ENCODE measurements at regions not wholly inside any gene's neighbourhood (a gene's known extent, or its start where the extent isn't known, plus 50 kb on each side); places are given as distances from the start of the nearest gene placed in this dataset.

- DNase-seq (ENCODE audit: extremely low read depth, low read depth, low spot score), result no peak
These were observed 640.0 kb upstream of the BOD1L1 start for GRCh38 chr4:14267373-14268060.

DNA sequence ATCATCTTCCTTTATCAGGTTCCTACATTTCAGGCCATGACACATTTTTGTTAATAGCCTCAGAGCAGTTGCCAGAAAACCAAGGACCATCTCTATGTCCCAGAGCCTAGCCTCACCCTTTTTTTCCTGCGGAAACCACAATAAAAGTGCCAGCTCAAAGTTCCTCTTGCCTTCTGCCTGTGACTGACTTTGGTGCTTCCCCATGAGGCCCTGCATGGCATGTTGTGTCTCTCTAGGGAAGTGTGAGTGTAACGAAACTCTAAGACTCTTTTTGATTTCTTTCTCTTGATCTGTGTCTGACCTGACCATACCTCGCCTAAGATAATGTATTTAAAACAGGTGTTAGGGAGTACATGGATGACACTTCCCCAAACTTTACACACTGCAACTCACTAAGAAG lies 642.3 kb upstream of the BOD1L1 start:
- DNase-seq (ENCODE audit: extremely low read depth, low read depth, low spot score), result no peak

DNA sequence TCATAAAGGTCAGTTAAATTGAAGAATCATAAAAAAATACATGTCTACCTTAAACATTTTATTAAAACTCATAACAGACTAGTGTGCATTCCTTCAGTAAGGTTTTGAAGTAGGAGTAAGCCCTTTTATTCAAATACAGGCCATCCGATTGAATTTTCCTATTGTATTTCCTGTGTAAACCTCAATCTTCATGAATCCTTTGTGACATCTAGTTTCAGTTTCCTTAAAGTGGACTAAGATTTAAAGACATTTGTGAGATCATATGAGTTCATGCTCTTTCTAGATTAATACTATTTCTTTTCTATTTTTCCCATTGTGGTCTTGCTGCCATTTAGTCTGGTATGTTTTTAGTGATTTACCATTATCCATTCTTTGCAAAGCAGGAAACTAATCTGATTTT lies 644.7 kb upstream of the BOD1L1 start:
- no peak for DNase-seq (ENCODE audit: extremely low read depth, low read depth, low spot score)

GRCh38 chr4:14277505-14277904 lies 650.0 kb upstream of the BOD1L1 start:
- DNase-seq (ENCODE audit: extremely low read depth, low read depth, low spot score), result no peak

DNA sequence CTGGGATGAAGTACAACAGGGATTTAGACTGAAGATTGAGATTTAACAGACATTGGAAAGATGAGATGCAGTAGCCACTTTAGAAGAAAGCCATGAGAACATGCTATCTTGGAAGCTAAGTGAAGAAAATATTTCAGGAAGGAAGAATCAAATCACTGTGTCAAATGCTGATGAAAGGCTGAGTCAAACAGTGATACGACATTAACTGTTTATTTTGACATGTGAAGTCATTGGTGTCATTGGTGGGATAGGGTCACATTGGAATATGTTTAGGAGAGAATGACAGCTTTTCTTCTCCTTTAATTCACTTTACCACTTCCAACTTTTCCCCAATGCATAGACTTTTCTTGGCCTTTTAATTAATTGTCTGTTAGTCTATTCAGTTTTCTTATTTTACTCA lies 653.0 kb upstream of the BOD1L1 start:
- DNase-seq (ENCODE audit: extremely low read depth, low read depth, low spot score), result no peak

DNA sequence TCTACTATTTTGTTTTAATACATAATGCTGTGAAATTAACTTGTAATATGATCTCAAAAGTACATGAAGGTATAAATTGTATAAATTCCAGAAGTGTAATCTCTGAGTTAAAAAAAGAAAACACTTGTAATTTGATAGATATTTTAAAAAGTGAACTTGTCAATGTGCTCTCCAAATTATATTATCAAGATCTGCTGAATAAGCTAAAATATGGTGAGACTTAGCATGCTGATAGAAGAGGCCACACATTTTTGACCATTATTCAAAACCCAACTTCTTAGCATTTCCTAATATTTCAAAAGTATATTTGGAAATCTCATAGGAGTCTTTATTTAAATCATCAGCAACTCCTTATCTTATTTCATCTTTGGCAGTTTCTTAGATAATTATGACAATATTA lies 657.1 kb upstream of the BOD1L1 start:
- no peak for DNase-seq (ENCODE audit: extremely low read depth, low read depth, low spot score)

- no peak for DNase-seq (ENCODE audit: extremely low read depth, low read depth, low spot score)
These were observed 662.2 kb upstream of the BOD1L1 start for GRCh38 chr4:14289708-14290107.

DNA sequence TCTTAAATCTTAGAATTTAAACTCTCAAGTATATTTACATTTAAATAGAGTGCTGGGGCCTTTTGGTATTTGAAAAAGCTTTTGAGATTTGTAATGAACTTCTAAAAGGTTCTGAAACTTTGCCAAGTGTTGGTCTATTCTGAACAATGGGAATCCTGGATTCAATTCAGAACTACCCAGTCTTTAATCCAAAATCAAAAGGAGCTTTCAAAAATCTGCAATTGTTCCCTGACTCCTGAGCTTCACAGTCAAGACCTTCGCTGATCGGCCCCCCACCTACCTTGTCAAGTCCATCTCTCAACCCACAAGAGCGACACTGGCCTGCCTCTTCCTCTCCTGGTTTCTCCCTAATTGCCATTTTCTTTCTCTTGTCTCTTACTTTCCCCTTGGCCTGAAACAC lies 666.1 kb upstream of the BOD1L1 start:
- no peak for DNase-seq (ENCODE audit: extremely low read depth, low read depth, low spot score)

DNA sequence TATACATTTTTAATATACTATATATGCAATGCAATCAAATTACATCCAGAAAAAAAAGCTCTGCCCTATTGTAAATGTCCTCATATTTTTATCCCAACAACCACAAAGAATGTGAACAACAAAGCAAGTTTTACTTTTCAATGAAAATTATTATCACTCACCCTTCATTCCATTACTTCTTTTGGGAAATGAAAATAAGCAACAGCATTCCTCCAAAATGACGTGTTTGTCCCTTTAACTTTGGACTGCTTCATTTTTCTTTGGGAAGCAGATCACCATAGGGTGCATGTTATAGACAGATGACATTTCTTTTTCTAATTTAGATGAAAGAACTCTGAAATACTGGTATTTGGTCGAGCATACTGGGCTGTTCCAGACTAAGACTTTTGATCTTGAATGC lies 667.1 kb upstream of the BOD1L1 start:
- no peak for DNase-seq (ENCODE audit: extremely low read depth, low read depth, low spot score)

- DNase-seq (ENCODE audit: extremely low read depth, low read depth, low spot score), result no peak
These were observed 671.6 kb upstream of the BOD1L1 start for GRCh38 chr4:14299166-14299565.

DNA sequence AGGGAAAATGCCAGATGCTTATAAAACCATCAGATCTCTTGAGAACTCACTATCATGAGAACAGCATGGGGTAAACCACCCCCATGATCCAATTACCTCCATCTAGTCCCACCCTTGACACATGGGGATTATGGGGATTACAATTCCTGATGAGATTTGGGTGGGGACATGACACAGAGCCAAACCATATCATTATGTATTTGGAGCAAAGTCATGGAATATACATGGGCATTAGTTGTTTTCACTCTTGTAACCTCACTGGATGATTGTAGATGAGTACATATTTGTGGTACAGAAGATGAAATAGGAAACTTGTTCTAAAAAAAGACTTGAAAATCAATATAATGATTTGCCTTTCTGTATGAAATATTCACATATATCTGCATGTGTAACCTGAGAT lies 674.5 kb upstream of the BOD1L1 start:
- DNase-seq (ENCODE audit: extremely low read depth, low read depth, low spot score), result no peak

- no peak for DNase-seq (ENCODE audit: extremely low read depth, low read depth, low spot score)
These were observed 676.3 kb upstream of the BOD1L1 start for GRCh38 chr4:14303856-14304255.

GRCh38 chr4:14308229-14308651 lies 680.7 kb upstream of the BOD1L1 start:
- DNase-seq (ENCODE audit: extremely low read depth, low read depth, low spot score), result no peak

DNA sequence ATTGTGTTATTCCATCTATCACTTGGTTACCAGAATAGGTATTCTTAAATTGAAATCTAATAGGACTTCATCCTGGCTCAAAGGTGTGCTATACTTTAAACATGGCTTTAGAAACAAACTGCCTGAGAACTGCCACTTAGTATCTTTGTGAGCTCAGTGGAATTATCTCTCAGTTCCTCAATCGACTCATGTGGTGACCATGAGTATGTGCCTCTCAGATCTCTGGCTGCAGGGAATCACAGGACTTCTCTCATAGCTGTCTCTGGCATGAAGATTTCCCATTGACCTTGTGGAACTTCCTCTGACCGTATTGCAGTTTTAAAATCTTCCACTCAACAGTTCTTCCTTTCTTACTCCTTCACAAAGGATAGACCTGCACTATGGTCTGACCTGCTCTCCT lies 681.9 kb upstream of the BOD1L1 start:
- no peak for DNase-seq (ENCODE audit: extremely low read depth, low read depth, low spot score)

DNA sequence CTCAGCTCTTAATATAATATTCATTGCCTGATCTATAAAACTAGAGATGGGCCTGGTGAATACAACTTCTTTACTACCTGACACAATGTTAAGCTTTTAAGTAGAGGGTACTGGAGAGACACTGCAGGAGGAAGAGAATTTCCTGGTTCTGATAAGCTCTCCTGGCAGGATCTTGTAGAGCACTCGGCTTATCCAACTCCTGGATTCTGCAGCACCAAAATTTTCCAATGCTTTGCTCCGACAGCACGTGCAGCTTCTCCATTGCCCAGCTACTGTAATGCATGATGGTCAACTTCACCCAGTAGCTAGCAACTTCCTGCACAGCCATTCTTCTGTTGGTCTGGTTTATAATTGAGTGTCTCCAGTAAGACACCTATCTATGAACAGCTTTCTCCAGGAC lies 686.2 kb upstream of the BOD1L1 start:
- no peak for DNase-seq (ENCODE audit: extremely low read depth, low read depth, low spot score)

DNA sequence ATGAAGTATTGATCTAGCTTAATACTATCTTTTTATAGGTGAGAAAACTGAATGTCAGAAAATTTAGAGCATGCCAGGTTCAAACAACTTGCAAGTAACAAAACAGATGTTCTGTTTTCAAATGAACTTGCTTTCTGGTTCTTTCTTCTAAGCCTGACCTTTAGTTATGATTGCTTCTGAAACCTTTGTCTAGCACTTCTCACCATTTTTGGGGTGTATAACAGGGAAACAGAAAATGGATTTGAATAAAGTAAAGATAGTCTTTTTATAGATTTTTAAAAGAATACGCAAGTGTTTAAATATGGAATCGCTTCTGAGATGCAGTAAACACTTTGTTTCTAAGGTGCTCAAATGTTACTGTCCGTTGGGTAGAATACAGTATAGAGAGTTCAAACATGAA lies 687.2 kb upstream of the CPEB2 start:
- DNase-seq (ENCODE audit: extremely low read depth, low read depth, low spot score), result no peak

GRCh38 chr4:14317351-14317750 lies 684.9 kb upstream of the CPEB2 start:
- DNase-seq (ENCODE audit: extremely low read depth, low read depth, low spot score), result no peak

DNA sequence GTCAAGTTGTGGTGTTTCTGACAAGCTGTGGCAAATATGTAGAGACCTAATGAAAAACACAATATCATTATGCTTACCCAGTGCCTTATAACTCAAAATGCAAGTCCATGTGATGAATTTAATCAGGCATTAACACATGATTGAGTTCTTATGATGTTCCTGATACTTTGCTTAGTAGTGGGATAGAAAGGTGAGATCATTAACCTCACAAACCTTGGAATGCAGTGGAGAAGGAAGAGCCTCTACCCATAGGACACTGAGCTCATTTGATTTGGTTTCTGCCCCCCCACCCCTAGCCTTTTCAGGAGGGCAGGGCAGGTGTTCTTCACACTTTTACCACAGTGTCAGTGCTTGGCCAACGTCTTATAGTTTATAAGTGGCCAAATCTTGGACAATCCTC lies 683.6 kb upstream of the CPEB2 start:
- no peak for DNase-seq (ENCODE audit: extremely low read depth, low read depth, low spot score)

GRCh38 chr4:14321723-14322122 lies 680.6 kb upstream of the CPEB2 start:
- no peak for DNase-seq (ENCODE audit: extremely low read depth, low read depth, low spot score)

DNA sequence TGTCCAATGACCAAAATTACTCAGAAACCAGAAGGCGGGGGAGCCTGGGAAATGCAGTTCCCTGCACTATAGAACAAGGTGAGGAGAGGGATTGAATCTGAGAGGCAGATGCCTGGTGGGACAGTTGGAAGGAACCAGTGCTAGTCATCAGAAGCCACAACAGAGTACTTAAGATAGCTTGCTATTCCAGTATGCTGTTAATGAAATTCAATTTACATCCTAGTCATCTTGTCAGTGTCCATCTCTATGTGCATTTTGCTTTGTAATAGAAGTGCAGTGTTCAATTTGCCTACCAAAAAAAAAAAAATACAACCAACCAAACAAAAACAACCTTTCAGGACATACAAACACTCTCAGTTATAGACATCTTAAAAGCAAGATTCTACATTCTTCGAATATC lies 679.1 kb upstream of the CPEB2 start:
- no peak for DNase-seq (ENCODE audit: extremely low read depth, low read depth, low spot score)

GRCh38 chr4:14329228-14329627 lies 673.1 kb upstream of the CPEB2 start:
- no peak for DNase-seq (ENCODE audit: extremely low read depth, low read depth, low spot score)

- no peak for DNase-seq (ENCODE audit: extremely low read depth, low read depth, low spot score)
These were observed 668.7 kb upstream of the CPEB2 start for GRCh38 chr4:14333616-14334015.

DNA sequence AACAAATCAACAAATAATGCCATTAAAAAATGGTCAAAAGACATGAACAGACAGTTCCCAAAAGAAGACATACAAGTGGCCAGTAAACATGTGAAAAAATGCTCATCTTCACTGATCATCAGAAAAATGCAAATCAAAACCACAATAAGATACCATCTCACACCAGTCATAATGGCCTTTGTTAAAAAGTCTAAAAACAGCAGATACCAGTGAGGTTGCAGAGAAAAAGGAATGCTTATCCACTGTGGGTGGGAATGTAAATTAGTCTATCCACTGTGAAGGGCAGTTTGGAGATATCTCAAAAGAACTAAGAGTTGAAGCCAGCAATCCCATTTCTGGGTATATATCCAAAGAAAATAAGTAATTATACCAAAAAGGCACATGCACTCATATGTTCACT lies 668.1 kb upstream of the CPEB2 start:
- no peak for DNase-seq (ENCODE audit: extremely low read depth, low read depth, low spot score)
